LNCaP clone FGC (cell line): ENCODE measurements at regions not wholly inside any gene's neighbourhood (a gene's known extent, or its start where the extent isn't known, plus 50 kb on each side); places are given as distances from the start of the nearest gene placed in this dataset.

Experiments
- DNase-seq: peaks from one replicate; pipeline ENCODE4 v3.0.0-alpha.2; 2011; ENCODE audit warnings: low read depth
- H3K4me3 ChIP-seq: 2 replicates; pipeline ENCODE4 v1.5.1; 2011; ENCODE audit warnings: mild to moderate bottlenecking, low read depth, low read length, control low read depth
- CTCF ChIP-seq: IDR thresholded peaks from 2 replicates; pipeline ENCODE4 v1.5.1; 2012; ENCODE audit warnings: mild to moderate bottlenecking; ENCODE audit not compliant: control insufficient read depth, insufficient read depth; ENCODE audit errors: extremely low read depth

GRCh38 chr18:66694852-66695251 lies 91.0 kb upstream of the CDH19 start:
- no peak for DNase-seq
- no peak overlapping the region for H3K4me3 ChIP-seq
- no peak for TF ChIP-seq CTCF

DNA sequence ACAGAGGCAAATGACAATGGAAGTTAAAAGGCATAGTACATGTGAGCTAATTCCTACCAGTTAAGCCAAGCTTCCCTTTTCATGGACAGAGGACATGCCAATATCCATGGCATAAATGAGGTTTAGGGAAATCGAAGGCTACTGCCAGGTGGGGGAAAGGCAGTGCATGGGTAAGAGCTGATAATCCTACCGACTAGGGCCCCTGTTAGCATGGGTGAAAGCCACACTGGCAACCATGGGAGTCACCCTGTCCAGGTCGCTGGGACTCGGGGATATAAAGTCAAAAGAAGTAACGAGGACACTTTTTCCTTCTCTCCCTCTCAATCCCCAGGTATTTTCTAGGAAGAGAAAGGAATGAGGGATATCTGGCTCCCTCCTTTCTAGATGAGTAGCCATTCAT lies 83.7 kb upstream of the CDH19 start:
- no peak for TF ChIP-seq CTCF
- no peak for DNase-seq
- H3K4me3 ChIP-seq: no peak overlapping the region

DNA sequence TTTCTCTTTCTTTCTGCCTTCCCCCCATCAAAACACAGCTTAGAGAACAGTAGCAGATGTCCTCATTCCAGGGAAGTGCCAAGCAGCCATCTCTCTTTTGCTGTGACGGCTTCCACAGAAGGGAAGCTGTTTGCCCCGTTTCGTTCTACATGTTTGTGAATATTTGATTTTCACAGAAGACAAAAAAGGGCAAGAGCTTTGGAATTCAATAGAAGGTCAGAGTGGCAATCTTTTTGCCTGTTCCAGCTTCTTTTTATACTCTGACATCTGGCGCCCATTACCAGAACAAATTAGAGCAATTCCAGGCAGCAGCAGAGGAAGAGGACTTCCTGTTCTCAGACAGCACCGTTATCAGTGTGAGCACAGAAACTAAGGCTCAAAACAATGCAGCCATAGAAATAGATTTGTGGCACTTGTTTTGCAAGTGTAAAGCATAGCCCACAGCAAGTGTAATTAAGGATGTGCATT lies 79.0 kb upstream of the CDH19 start:
- no peak for DNase-seq
- no peak overlapping the region for H3K4me3 ChIP-seq
- TF ChIP-seq CTCF: no peak

DNA sequence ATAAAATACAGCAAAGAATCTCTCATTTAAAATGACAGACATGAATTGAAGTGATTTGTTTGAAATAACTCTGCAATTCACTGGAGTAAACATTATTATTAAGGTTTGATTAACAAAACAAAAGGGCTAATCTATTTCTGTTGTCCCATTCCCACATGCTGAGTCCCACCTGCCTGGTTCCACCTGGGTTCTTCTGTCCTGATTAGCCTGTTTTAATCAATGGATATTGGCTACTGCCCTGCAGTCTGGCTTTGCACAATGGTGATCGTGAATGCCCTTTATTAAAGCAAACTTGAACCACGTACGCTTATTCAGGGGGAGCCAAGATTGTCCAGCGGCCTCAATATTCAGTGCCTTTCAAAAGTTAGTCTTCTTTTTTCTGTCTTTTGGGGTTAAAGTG lies 72.8 kb upstream of the CDH19 start:
- no peak for TF ChIP-seq CTCF
- DNase-seq: no peak
- H3K4me3 ChIP-seq: no peak overlapping the region

DNA sequence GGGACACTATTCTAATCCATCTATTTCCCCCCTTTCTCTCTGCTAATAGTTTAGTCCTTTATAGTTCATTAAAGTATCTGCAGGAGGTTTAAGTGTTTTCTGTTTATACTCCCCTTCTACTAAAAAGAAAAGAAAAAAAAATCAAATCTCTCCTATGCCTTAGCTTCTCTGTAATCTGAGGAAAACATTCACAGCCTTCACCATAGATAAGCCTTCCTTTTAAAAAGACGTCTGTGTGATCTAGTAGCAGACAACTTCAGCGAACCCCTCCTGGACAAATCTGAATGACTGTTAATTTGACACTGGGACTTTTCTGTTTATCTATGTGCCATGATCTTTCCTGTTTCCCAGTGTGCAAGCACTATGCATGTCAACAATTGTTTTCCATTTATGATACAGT lies 70.4 kb upstream of the CDH19 start:
- no peak for DNase-seq
- no peak overlapping the region for H3K4me3 ChIP-seq
- TF ChIP-seq CTCF: no peak

DNA sequence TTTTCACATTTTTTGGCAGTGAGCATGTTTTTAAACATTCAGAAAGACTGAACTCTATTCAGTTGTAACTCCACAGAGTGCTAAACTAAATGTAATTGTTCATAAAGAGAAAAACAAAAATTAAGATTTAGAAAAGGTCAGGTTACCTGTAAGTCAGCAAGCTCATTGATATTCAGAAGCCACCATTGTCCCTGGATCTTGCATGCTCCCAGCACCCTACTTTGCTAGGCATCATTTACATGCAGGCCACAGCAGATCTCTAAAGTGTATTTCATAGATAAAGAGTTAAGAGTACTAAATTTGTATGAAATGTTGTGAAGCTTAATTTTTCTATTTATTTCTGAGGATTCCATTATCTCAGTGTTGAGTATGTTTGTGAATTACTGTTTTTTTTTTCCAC lies 64.8 kb upstream of the CDH19 start:
- DNase-seq: no peak
- no peak for TF ChIP-seq CTCF
- no peak overlapping the region for H3K4me3 ChIP-seq

- no peak for TF ChIP-seq CTCF
- H3K4me3 ChIP-seq: no peak overlapping the region
- no peak for DNase-seq
Measured at GRCh38 chr18:66662632-66663031, 58.7 kb upstream of the CDH19 start.
